HepG2 (cell line): ENCODE measurements at regions not wholly inside any gene's neighbourhood (a gene's known extent, or its start where the extent isn't known, plus 50 kb on each side); places are given as distances from the start of the nearest gene placed in this dataset.

ENCODE experiments used
- MAFF ChIP-seq: IDR thresholded peaks from 2 replicates; pipeline ENCODE4 v1.6.1; 2011; ENCODE audit warnings: low read depth, low read length, improper control_type of control experiment
- POLR2A ChIP-seq, 2 experiments: IDR thresholded peaks; 2 replicates each; pipeline ENCODE4 v1.6.1; 2011; ENCODE audit warnings: low read depth in 2 of 2, low read length in 2 of 2, mild to moderate bottlenecking in 1 of 2, moderate library complexity in 1 of 2; ENCODE audit not compliant: insufficient read depth in 1 of 2

GRCh38 chr2:16948710-16949109, 283.1 kb upstream of the CYRIA start:
- TF ChIP-seq MAFF (no peak), POLR2A (IDR thresholded peaks at IDR 0.05; ENCODE audit: insufficient read depth in 1 of 2, low read depth in 2 of 2, low read length in 2 of 2) (no peak)
